Coronary artery (tissue), 2 donors: ENCODE measurements at regions not wholly inside any gene's neighbourhood (a gene's known extent, or its start where the extent isn't known, plus 50 kb on each side); places are given as distances from the start of the nearest gene placed in this dataset.

Experiments used
- DNase-seq: peaks from one replicate; pipeline ENCODE4 v3.0.0-alpha.2; 2017; ENCODE audit warnings: low spot score
- H3K27ac ChIP-seq, 2 donors: fragments of 200-600 bp; sonication (generic); one replicate each; pipeline ENCODE4 v1.5.1; 2016 to 2019
- H3K4me3 ChIP-seq: fragments of 200-600 bp; sonication (generic); 2 replicates; pipeline ENCODE4 v1.5.1; 2016; ENCODE audit warnings: mild to moderate bottlenecking, moderate library complexity
- CTCF ChIP-seq: fragments of 200-600 bp; sonication (generic); IDR thresholded peaks from one replicate; pipeline ENCODE4 v1.5.1; 2019; ENCODE audit warnings: antibody characterized with exemption

DNA sequence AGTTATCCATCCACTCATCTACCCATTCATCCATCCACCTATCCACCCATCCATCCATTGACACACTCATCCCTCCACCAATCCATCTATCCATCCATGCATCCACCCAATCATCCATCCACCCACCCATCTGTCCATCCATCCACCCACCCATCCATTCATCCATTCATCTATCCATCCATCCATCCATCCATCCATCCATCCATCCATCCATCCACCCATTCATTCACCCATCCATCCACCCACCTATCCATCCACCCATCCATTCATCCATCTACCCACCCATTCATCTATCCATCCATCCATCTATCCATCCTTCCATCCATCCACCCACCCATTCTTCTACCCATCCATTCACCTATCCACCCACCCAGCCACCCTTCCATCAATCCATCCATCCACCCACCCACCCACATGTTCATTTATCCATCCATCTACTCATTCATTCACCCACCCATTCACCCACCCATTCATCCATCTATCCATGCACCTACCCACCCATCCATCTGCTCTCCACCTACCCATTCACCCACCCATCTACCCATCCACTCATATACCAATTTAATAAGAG is 193.8 kb upstream of the ARID2 start:
- DNase-seq, result no peak
- Histone ChIP-seq H3K27ac (no peak overlapping the region), H3K4me3 (no peak overlapping the region)
- no peak for TF ChIP-seq CTCF

GRCh38 chr12:45536284-45536683 is 193.2 kb upstream of the ARID2 start:
- no peak for DNase-seq
- no peak overlapping the region for H3K4me3 ChIP-seq

GRCh38 chr12:45540661-45541341 is 188.7 kb upstream of the ARID2 start:
- Histone ChIP-seq H3K4me3 (no peak overlapping the region), H3K27ac (no peak overlapping the region)
- TF ChIP-seq CTCF, result no peak
- no peak for DNase-seq

More at GRCh38 chr12:45536284-45536683, 193.2 kb upstream of the ARID2 start:
- no peak for TF ChIP-seq CTCF
- no peak overlapping the region for H3K27ac ChIP-seq

DNA sequence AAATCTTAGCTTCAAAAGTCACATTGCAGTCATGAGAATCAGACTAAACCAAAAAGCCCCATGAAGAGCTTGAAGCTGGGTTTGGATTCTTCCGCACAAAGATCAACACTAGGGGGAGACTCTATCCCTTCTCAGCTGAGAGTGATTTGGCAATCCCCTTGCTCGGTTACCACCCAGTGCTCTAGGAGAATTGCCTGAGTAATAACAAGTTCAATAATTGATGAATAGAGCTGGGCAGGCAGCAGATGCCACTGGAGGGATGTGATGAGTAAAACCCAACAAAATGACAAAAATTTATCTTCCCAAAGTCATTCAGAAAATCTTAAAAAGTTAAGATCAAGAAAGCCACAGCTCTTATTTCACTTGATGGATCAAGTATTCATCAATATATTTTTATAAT is 185.6 kb upstream of the ARID2 start:
- peak; percentile 53 for TF ChIP-seq CTCF
- no peak overlapping the region for H3K4me3 ChIP-seq
- no peak for DNase-seq
- no peak overlapping the region for H3K27ac ChIP-seq

DNA sequence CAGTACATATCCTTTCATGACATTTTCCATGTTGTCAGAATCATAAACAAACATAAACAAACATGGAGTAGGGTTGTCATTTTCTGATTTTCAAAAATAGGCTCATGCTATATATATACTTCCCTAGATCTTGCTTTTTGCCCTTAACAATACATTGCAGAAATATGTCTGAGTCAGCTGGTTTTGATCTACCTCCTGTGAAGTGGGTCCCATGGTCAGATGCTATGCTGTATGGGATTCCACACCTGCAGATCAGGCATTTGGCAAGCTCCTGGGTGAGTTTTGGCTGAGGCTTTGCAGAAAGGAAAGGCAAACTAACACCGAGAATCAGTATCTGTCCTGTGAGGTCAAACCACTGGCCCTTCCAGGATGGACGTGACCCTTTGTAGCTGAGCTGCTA is 183.0 kb upstream of the ARID2 start:
- H3K27ac ChIP-seq, result no peak overlapping the region
- no peak for TF ChIP-seq CTCF
- no peak overlapping the region for H3K4me3 ChIP-seq
- no peak for DNase-seq

DNA sequence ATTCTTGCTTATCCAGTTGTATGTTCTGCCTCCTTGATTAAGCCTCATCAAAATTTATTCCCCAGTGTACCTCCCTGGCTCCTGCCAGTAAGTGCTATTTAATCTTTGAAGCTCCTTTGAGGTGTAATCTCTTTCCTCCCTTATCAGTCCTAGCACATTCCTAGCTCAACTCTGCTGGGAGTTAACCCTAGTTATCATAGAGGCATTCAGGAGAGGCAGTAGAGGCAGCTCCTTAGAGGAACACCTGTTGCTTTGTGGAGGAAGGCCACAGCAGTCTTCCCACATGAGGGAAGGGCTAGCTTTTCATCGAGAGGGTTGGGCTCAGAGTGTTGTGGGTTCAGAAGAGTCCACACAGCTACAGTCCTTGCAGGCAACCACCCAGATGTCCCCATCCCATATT is 182.4 kb upstream of the ARID2 start:
- Histone ChIP-seq H3K27ac (no peak overlapping the region), H3K4me3 (no peak overlapping the region)
- TF ChIP-seq CTCF, result no peak
- DNase-seq, result no peak

DNA sequence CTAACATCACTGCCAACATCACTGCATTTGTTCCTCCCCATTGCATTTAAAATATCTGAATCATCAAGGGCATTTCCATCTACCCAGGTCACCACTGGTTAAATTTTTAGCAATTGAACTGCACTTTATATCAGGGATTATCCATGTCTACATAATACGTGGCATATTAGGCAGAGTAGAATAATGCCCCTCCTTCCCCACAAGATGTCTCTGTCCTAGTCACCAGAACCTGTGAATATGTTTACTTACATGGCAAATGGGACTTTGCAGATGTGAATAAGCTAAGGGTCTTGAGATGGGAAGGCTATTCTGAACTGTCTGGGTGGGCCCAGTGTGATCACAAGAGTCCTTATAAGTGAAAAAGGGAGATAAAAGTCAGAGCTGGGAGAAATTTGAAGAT is 181.7 kb upstream of the ARID2 start:
- Histone ChIP-seq H3K27ac (no peak overlapping the region), H3K4me3 (no peak overlapping the region)
- DNase-seq, result no peak
- TF ChIP-seq CTCF, result no peak
